ENCODE measurements at regions not wholly inside any gene's neighbourhood (a gene's known extent, or its start where the extent isn't known, plus 50 kb on each side); places are given as distances from the start of the nearest gene placed in this dataset.

- peaks cover 29% of the 10 kb centered on the region for H3K4me1 ChIP-seq (ENCODE audit: insufficient read depth, low read length)
- no peaks in the 10 kb centered on the region for H3K27me3 ChIP-seq (ENCODE audit: insufficient read depth, low read length)
- H3K9me3 ChIP-seq (ENCODE audit: low read depth, low read length) = no peaks in the 10 kb centered on the region
- no peak overlapping the region for H3K4me3 ChIP-seq (ENCODE audit: low read length)
These were observed 83.4 kb upstream of the ZEB2 start for GRCh38 chr2:144603334-144603733.

GRCh38 chr2:144598906-144599305 is 79.0 kb upstream of the ZEB2 start:
- Histone ChIP-seq H3K27me3 (ENCODE audit: insufficient read depth, low read length) (no peaks in the 10 kb centered on the region), H3K4me3 (ENCODE audit: low read length) (no peak overlapping the region), H3K9me3 (ENCODE audit: low read depth, low read length) (no peaks in the 10 kb centered on the region), H3K4me1 (ENCODE audit: insufficient read depth, low read length) (peaks cover 15% of the 10 kb centered on the region)

DNA sequence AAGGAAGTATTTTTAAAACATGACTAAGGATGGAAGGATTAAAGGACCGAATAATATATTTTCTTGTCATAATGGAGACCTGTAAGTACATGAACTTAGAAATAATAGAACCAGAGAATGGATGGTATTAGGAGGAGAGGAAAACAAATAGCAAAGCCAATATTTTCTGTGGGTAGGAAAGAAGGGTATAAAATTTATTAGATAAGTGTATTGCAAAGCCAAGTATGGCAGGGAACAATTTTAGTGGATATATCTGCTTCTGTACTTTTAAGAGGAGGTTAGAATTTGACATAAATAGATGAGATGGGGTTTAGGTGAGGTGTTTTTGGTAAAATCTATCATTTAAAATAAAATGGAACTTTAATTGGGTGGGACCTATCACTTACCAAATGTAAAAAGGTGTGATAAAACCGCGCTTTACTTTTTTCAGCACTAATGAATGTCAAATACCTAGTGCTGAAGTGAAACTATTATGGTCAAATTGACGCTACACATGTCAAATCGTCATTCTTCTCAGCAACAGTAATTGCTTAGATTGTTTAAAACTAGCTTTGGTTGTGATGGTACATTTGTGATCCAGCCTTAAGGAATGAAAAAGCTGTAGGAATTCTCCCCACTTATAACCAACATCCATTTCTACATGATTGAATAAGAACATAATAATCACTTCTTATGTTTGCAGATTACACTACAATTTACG is 78.1 kb upstream of the ZEB2 start:
- Histone ChIP-seq H3K4me3 (ENCODE audit: low read length) (no peak overlapping the region), H3K9me3 (ENCODE audit: low read depth, low read length) (no peaks in the 10 kb centered on the region), H3K4me1 (ENCODE audit: insufficient read depth, low read length) (peaks cover 18% of the 10 kb centered on the region), H3K27me3 (ENCODE audit: insufficient read depth, low read length) (no peaks in the 10 kb centered on the region)

DNA sequence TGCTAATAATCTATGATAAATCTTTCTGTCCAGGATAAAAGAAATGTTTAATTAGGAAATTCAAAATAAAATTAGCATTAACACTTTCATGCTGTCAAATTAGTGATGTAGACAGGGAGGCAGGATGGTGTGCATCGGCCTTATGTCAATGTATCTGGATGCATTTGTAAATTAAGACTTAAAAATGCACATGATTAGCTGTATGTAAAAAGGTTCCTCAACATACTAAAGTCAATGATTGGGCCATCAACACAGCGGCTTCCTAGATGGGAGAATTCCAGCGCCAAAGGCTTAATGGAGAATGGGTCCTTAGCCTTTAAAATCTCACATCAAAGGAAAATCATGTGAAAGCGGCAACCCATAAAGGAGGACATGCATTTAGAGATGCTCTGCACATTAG is 77.5 kb upstream of the ZEB2 start:
- no peak overlapping the region for H3K4me3 ChIP-seq (ENCODE audit: low read length)
- peaks cover 23% of the 10 kb centered on the region for H3K4me1 ChIP-seq (ENCODE audit: insufficient read depth, low read length)
- H3K27me3 ChIP-seq (ENCODE audit: insufficient read depth, low read length) = no peaks in the 10 kb centered on the region
- no peaks in the 10 kb centered on the region for H3K9me3 ChIP-seq (ENCODE audit: low read depth, low read length)

DNA sequence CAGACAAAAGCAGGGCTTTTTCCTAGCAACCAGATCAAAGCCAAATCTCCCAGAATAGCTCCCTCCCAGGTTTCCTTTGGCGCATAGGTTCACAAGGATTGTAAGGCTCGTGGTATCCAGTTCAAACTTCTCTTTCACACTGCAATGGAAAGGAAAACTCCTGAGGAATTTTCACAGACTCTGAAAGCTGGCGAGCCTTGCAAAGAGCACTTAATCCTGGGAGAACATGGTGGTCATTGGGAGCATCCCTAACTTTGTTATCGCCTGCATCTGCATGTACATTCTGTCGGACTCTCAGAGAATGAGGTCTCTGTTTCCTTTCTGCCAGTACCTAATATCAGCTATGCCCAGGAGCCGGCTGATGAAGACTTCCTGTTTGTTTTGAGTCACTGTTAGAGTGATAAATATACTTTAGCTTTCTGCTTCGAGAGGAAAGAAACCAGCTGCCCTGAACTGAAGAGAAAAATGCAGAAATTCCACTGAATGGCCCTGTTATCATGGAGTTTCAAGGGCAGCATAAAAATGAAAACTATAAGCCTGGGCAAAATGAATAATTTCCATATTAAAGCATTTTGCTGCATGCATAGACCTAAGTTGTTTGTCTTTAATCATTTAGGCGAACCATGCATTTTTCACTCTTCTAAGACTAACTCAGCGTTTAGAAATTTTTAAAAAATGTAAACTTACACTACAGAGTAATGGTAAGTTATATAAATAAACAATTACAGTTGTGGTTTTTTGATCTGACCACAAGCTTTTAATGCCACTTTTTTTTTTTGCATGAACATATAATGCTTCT is 76.4 kb upstream of the ZEB2 start:
- Histone ChIP-seq H3K27me3 (ENCODE audit: insufficient read depth, low read length) (no peaks in the 10 kb centered on the region), H3K4me3 (ENCODE audit: low read length) (no peak overlapping the region), H3K4me1 (ENCODE audit: insufficient read depth, low read length) (peaks cover 26% of the 10 kb centered on the region), H3K9me3 (ENCODE audit: low read depth, low read length) (no peaks in the 10 kb centered on the region)

DNA sequence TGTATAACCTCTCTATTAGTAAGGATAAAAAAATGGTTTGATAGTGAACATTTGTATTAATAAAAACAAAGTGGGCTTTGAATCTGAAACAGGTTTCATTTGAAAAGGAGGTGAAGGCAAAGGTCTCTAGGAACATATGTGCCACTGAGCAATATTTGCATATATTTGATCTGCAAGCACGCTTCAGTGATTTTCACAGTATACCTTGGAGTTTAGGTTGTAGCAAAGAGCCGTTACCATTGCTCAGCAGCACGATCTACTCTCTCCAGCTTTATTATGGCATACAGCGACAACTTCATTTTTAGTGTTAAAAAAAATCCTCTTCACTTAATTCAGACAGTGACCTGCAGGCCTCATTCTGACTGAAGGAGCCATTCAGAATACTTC is 75.8 kb upstream of the ZEB2 start:
- H3K27me3 ChIP-seq (ENCODE audit: insufficient read depth, low read length) = no peaks in the 10 kb centered on the region
- H3K4me3 ChIP-seq (ENCODE audit: low read length) = no peak overlapping the region
- H3K4me1 ChIP-seq (ENCODE audit: insufficient read depth, low read length) = peaks cover 26% of the 10 kb centered on the region
- no peaks in the 10 kb centered on the region for H3K9me3 ChIP-seq (ENCODE audit: low read depth, low read length)

DNA sequence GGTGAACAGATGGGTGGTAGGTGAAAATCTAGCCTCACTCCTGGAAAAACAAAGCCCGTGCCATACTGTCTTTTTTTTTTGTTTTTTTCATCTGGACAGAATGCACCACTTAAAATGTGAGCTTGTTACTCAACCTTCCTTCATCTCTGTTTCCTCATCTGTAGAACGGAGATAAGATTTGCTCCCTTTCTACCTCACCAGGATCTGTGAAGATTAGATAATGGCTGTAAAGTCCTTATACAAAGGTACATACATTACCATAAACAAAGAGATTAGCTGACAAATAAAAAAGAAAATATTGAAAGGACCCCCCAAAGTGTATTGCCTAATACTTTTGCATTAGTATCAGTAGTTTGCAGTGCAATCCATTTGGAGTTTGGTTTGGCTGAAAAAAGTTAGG is 75.4 kb upstream of the ZEB2 start:
- H3K4me1 ChIP-seq (ENCODE audit: insufficient read depth, low read length) = peaks cover 26% of the 10 kb centered on the region
- H3K9me3 ChIP-seq (ENCODE audit: low read depth, low read length) = no peaks in the 10 kb centered on the region
- no peak overlapping the region for H3K4me3 ChIP-seq (ENCODE audit: low read length)
- H3K27me3 ChIP-seq (ENCODE audit: insufficient read depth, low read length) = no peaks in the 10 kb centered on the region

- no peaks in the 10 kb centered on the region for H3K9me3 ChIP-seq (ENCODE audit: low read depth, low read length)
- H3K27me3 ChIP-seq (ENCODE audit: insufficient read depth, low read length) = no peaks in the 10 kb centered on the region
- no peak overlapping the region for H3K4me3 ChIP-seq (ENCODE audit: low read length)
- H3K4me1 ChIP-seq (ENCODE audit: insufficient read depth, low read length) = peaks cover 26% of the 10 kb centered on the region
These were observed 73.9 kb upstream of the ZEB2 start for GRCh38 chr2:144593803-144594202.

GRCh38 chr2:144592500-144593256 is 72.8 kb upstream of the ZEB2 start:
- Histone ChIP-seq H3K4me1 (ENCODE audit: insufficient read depth, low read length) (peaks cover 26% of the 10 kb centered on the region), H3K4me3 (ENCODE audit: low read length) (no peak overlapping the region), H3K27me3 (ENCODE audit: insufficient read depth, low read length) (no peaks in the 10 kb centered on the region), H3K9me3 (ENCODE audit: low read depth, low read length) (no peaks in the 10 kb centered on the region)

DNA sequence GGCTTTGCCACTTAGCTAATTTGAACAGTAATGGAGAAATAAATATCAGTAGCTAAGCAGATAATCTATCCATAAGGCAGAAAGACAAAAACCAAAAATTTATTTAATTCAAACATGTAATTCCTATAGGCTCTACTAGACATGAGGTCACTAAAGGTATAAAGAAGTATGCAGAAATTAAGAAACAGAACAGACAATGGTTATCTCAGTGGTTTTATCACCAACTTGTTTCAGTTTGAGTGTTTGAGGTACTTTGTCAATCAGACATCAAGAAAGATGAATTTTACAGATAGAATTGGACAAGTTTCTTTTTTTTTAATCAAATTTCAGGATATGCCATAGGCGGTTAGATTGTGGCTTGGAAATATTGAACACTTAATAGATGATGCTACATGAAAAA is 67.4 kb upstream of the ZEB2 start:
- Histone ChIP-seq H3K9me3 (ENCODE audit: low read depth, low read length) (no peaks in the 10 kb centered on the region), H3K4me3 (ENCODE audit: low read length) (no peak overlapping the region), H3K4me1 (ENCODE audit: insufficient read depth, low read length) (peaks cover 20% of the 10 kb centered on the region), H3K27me3 (ENCODE audit: insufficient read depth, low read length) (no peaks in the 10 kb centered on the region)

DNA sequence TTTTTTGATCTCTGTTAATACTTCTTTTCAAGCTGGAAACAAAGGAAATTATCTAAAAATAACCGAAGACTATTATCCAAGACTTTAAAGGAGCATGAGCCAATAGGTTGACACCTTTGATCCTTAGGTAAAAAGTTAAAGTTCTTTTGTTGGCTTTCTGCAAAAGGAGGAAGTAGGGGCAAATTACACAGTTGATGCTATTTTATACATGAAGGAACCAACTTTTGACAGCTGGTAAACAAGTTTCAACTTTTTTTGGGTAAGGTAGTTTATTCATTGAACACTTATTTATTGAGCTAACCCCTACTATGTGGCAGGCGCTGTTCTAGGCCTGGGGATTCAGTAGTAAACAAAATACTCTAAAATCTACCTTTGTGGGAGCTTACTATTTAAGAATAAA is 66.6 kb upstream of the ZEB2 start:
- Histone ChIP-seq H3K9me3 (ENCODE audit: low read depth, low read length) (no peaks in the 10 kb centered on the region), H3K4me1 (ENCODE audit: insufficient read depth, low read length) (peaks cover 26% of the 10 kb centered on the region), H3K27me3 (ENCODE audit: insufficient read depth, low read length) (no peaks in the 10 kb centered on the region), H3K4me3 (ENCODE audit: low read length) (no peak overlapping the region)

DNA sequence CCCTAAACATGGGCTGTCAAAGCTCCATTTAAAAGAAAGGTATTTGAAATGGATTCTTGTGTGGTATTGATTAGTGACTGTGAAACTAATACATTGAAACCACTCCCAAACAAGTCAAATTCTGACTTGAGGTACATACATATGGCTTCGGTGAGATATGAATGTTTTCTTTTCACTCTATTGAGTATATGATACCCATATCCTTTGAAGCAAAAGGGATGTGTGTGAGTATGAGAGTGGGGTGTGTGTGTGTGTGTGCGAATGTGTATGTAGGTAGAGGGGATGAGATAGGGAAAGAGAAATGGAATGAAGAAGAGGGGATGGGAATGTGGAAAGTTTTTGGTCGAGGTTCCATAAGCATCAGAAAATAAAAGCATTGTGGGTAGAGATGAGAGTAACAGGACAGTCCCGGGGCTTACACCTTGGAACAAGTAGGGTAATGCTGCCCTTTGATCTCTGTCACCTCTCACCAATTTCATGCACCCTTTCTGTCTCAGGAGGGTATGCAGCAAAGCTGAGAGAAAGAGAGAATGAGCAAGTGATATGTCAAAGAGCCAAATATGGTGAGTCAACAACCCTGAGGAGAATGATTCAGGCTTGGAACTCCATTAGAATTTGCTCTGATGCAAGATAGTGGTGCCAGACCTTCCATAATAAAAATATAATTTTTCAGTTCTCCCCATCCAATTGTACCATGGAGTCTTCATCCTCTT is 64.0 kb upstream of the ZEB2 start:
- no peaks in the 10 kb centered on the region for H3K9me3 ChIP-seq (ENCODE audit: low read depth, low read length)
- no peaks in the 10 kb centered on the region for H3K27me3 ChIP-seq (ENCODE audit: insufficient read depth, low read length)
- H3K4me3 ChIP-seq (ENCODE audit: low read length) = no peak overlapping the region
- H3K4me1 ChIP-seq (ENCODE audit: insufficient read depth, low read length) = peaks cover 39% of the 10 kb centered on the region

- Histone ChIP-seq H3K9me3 (ENCODE audit: low read depth, low read length) (no peaks in the 10 kb centered on the region), H3K27me3 (ENCODE audit: insufficient read depth, low read length) (no peaks in the 10 kb centered on the region), H3K4me3 (ENCODE audit: low read length) (no peak overlapping the region), H3K4me1 (ENCODE audit: insufficient read depth, low read length) (peaks cover 39% of the 10 kb centered on the region)
These were observed 63.4 kb upstream of the ZEB2 start for GRCh38 chr2:144583381-144583729.

GRCh38 chr2:144582651-144583380 is 62.9 kb upstream of the ZEB2 start:
- Histone ChIP-seq H3K9me3 (ENCODE audit: low read depth, low read length) (no peaks in the 10 kb centered on the region), H3K27me3 (ENCODE audit: insufficient read depth, low read length) (no peaks in the 10 kb centered on the region), H3K4me1 (ENCODE audit: insufficient read depth, low read length) (peaks cover 39% of the 10 kb centered on the region), H3K4me3 (ENCODE audit: low read length) (no peak overlapping the region)

All from mononuclear cell (primary cell).